ENCODE measurements at regions not wholly inside any gene's neighbourhood (a gene's known extent, or its start where the extent isn't known, plus 50 kb on each side); places are given as distances from the start of the nearest gene placed in this dataset.

DNA sequence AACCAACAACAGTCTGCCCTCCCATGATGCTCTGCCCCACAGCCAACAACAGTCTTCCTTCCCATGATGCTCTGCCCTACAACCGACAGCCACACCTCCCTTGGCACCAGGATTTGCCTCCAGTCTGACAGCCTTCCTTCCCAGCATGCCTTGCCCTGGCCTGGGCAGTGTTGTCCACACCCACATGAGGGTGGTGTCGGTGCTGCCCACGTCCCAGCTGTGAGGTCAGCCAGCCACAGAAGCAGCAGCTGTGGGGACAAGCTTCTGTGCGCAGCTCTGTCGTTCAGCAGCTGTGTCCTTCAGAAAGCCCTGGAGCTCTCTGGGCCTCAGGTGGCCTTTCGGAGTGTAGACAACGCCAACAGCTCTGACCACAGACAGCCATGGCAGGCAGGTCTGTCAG is 1378.9 kb downstream of the BRD1 start:
- no peak for DNase-seq (ENCODE audit: low read depth, low spot score)
- no peaks in the 10 kb centered on the region for H3K79me2 ChIP-seq (ENCODE audit: insufficient read depth, low read length)
- H3K4me3 ChIP-seq (replicated peaks in 1 of 2; ENCODE audit: low read depth in 1 of 2, low read length in 2 of 2) = no peak overlapping the region
- H3K4me2 ChIP-seq (ENCODE audit: low read length) = no peak overlapping the region
- H3K36me3 ChIP-seq (ENCODE audit: control insufficient read depth in 1 of 2, insufficient read depth in 2 of 2, low read length in 2 of 2) = no peaks in the 10 kb centered on the region
- intact Hi-C loops (cut with micrococcal nuclease) = no loop called here
- no peak overlapping the region for H3K9ac ChIP-seq (ENCODE audit: low read length)
- TF ChIP-seq SP1 (IDR thresholded peaks at IDR 0.05; ENCODE audit: low read depth) (no peak), ZFX (IDR thresholded peaks at IDR 0.05) (no peak), JUND (IDR thresholded peaks at IDR 0.05) (no peak), RAD21 (IDR thresholded peaks at IDR 0.05; ENCODE audit: low read depth) (no peak), EZH2phosphoT487 (IDR thresholded peaks at IDR 0.05; ENCODE audit: borderline replicate concordance) (no peak), EZH2 (IDR thresholded peaks at IDR 0.05) (no peak), EGR1 (IDR thresholded peaks at IDR 0.05; ENCODE audit: low read depth) (no peak), CBX3 (IDR thresholded peaks at IDR 0.05; ENCODE audit: low read depth) (no peak), POLR2A (IDR thresholded peaks at IDR 0.05; ENCODE audit: borderline replicate concordance, extremely low read depth, insufficient read depth, insufficient read length) (no peak), ZNF274 (IDR thresholded peaks at IDR 0.05; ENCODE audit: low read depth, low read length) (no peak), YY1 (IDR thresholded peaks at IDR 0.05; ENCODE audit: extremely low read depth, insufficient replicate concordance, low read depth, low read length) (no peak), SRF (IDR thresholded peaks at IDR 0.05; ENCODE audit: low read depth) (no peak), ELF1 (IDR thresholded peaks at IDR 0.05; ENCODE audit: borderline replicate concordance, low read depth) (no peak), CEBPB (IDR thresholded peaks at IDR 0.05; ENCODE audit: low read depth) (no peak)
- TF ChIP-seq, protein P1, sequence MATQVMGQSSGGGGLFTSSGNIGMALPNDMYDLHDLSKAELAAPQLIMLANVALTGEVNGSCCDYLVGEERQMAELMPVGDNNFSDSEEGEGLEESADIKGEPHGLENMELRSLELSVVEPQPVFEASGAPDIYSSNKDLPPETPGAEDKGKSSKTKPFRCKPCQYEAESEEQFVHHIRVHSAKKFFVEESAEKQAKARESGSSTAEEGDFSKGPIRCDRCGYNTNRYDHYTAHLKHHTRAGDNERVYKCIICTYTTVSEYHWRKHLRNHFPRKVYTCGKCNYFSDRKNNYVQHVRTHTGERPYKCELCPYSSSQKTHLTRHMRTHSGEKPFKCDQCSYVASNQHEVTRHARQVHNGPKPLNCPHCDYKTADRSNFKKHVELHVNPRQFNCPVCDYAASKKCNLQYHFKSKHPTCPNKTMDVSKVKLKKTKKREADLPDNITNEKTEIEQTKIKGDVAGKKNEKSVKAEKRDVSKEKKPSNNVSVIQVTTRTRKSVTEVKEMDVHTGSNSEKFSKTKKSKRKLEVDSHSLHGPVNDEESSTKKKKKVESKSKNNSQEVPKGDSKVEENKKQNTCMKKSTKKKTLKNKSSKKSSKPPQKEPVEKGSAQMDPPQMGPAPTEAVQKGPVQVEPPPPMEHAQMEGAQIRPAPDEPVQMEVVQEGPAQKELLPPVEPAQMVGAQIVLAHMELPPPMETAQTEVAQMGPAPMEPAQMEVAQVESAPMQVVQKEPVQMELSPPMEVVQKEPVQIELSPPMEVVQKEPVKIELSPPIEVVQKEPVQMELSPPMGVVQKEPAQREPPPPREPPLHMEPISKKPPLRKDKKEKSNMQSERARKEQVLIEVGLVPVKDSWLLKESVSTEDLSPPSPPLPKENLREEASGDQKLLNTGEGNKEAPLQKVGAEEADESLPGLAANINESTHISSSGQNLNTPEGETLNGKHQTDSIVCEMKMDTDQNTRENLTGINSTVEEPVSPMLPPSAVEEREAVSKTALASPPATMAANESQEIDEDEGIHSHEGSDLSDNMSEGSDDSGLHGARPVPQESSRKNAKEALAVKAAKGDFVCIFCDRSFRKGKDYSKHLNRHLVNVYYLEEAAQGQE (IDR thresholded peaks at IDR 0.05; ENCODE audit: low read depth) = no peak
- TF ChIP-seq, protein P2, sequence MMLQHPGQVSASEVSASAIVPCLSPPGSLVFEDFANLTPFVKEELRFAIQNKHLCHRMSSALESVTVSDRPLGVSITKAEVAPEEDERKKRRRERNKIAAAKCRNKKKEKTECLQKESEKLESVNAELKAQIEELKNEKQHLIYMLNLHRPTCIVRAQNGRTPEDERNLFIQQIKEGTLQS (IDR thresholded peaks at IDR 0.05) = no peak
- no peaks in the 10 kb centered on the region for H3K27me3 ChIP-seq (ENCODE audit: insufficient read depth, low read length)
- H4K20me1 ChIP-seq (ENCODE audit: insufficient read depth) = no peaks in the 10 kb centered on the region
- ATAC-seq = no peak
- no TSS peak for BruUV-seq (replicated peaks)
- H3K9me2 ChIP-seq (ENCODE audit: insufficient read depth) = no peaks in the 10 kb centered on the region
- H3K4me1 ChIP-seq (ENCODE audit: control insufficient read depth in 1 of 2, insufficient read depth in 2 of 2, low read length in 2 of 2) = peaks cover 0 to 11% of the 10 kb centered on the region in 2 experiments; a peak in 1 of 4 replicates
- H3K27ac ChIP-seq (ENCODE audit: low read depth, low read length) = no peak overlapping the region
- ChIA-PET POLR2A (no interaction called here), CTCF (no interaction called here), RAD21 (ENCODE audit: low non-redundant PET in 1 of 2, low total read pairs in 2 of 2, uncharacterized antibody in 2 of 2, unreplicated experiment in 2 of 2) (no interaction called here)
- H2AFZ ChIP-seq (ENCODE audit: low read depth, low read length, poor library complexity, severe bottlenecking) = no peak overlapping the region
- H3K9me3 ChIP-seq (ENCODE audit: control insufficient read depth in 1 of 2, insufficient read depth in 1 of 2, low read depth in 1 of 2, low read length in 2 of 2) = peaks cover 0 to 11% of the 10 kb centered on the region in 2 experiments; a peak in 1 of 4 replicates
